Activated CD8-positive, alpha-beta T cell treated with anti-CD3 and anti-CD28 coated beads for 36 hours (primary cell): ENCODE measurements at regions not wholly inside any gene's neighbourhood (a gene's known extent, or its start where the extent isn't known, plus 50 kb on each side); places are given as distances from the start of the nearest gene placed in this dataset.

Source experiments
- ATAC-seq: fragments of 200-7000 bp; cut with Tn5 transposase; one replicate; pipeline ENCODE4 v1.10.0; 2021; ENCODE audit warnings: mild to moderate bottlenecking, moderate library complexity
- CTCF ChIA-PET: fragments of 350-600 bp; sonication (Branson Sonifier 250); formaldehyde crosslinking; loops from one replicate; lab custom pipeline; 2021; ENCODE audit warnings: antibody characterized with exemption; lab: Charles Lee
- POLR2A ChIA-PET: fragments of 350-600 bp; sonication (Branson Sonifier 250); formaldehyde crosslinking; loops from one replicate; lab custom pipeline; 2021; ENCODE audit warnings: antibody characterized with exemption; lab: Charles Lee
- DNase-seq: peaks from one replicate; pipeline ENCODE4 v3.0.0-alpha.2; 2020
- H3K27ac Mint-ChIP-seq: one replicate; pipeline ENCODE4 v1.8.0; 2021; ENCODE audit warnings: mild to moderate bottlenecking, mixed read lengths
- H3K27me3 Mint-ChIP-seq: one replicate; pipeline ENCODE4 v1.8.0; 2021; ENCODE audit warnings: mixed read lengths
- H3K36me3 Mint-ChIP-seq: one replicate; pipeline ENCODE4 v1.8.0; 2021; ENCODE audit warnings: low read depth, mixed read lengths
- H3K4me1 Mint-ChIP-seq: one replicate; pipeline ENCODE4 v1.8.0; 2021; ENCODE audit warnings: low read depth, mixed read lengths
- H3K4me3 Mint-ChIP-seq: one replicate; pipeline ENCODE4 v1.8.0; 2021; ENCODE audit warnings: mild to moderate bottlenecking, moderate library complexity, mixed read lengths
- H3K9me3 Mint-ChIP-seq: one replicate; pipeline ENCODE4 v1.8.0; 2021; ENCODE audit warnings: mixed read lengths
- CTCF ChIP-seq: fragments of 200-600 bp; IDR thresholded peaks from one replicate; pipeline ENCODE4 v1.8.0; 2022; ENCODE audit warnings: antibody characterized with exemption, mild to moderate bottlenecking
- intact Hi-C: fragments of 100-400 bp; cut with micrococcal nuclease; formaldehyde crosslinking; loops from one replicate; pipeline ENCODE4 v1.10.0; 2022

GRCh38 chr9:13459071-13459470, 179.6 kb upstream of the MPDZ start:
- ATAC-seq (no peak), DNase-seq (no peak)
- Mint-ChIP-seq H3K27ac (no peak overlapping the region), H3K36me3 (no peaks in the 10 kb centered on the region), H3K4me1 (no peaks in the 10 kb centered on the region), H3K27me3 (no peaks in the 10 kb centered on the region), H3K4me3 (no peak overlapping the region), H3K9me3 (no peaks in the 10 kb centered on the region)
- TF ChIP-seq CTCF, result no peak
- intact Hi-C loops, result no loop called here
- ChIA-PET POLR2A (no interaction called here), CTCF (no interaction called here)

DNA sequence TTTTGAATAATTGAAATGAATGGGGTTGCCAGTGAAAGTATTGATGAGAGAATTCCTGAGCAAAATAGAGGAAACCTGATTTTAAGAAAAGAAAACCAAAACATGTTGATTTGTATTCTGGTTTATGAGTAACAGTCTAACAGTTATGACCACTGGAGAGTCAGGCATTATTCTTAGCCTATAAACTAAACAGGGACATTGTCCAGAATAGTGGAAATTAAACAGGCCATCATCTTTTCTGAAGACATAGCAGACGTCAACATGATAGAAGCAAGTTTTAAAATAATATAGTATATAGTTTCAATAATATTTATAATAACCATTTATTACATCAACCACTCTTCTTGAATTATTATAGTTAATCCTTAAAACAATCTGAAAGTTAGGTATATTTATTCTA, 178.3 kb upstream of the MPDZ start:
- POLR2A ChIA-PET, result no interaction called here

GRCh38 chr9:13450723-13451122, 171.2 kb upstream of the MPDZ start:
- intact Hi-C loops, result no loop called here
- Mint-ChIP-seq H3K27ac (no peak overlapping the region), H3K4me1 (no peaks in the 10 kb centered on the region)

More for the DNA sequence above, 178.3 kb upstream of the MPDZ start:
- TF ChIP-seq CTCF, result no peak
- Mint-ChIP-seq H3K27me3 (no peaks in the 10 kb centered on the region), H3K4me1 (no peaks in the 10 kb centered on the region), H3K9me3 (no peaks in the 10 kb centered on the region), H3K27ac (no peak overlapping the region), H3K36me3 (no peaks in the 10 kb centered on the region), H3K4me3 (no peak overlapping the region)
- intact Hi-C loops, result no loop called here
- CTCF ChIA-PET, result no interaction called here
- no peak for ATAC-seq
- DNase-seq, result no peak

GRCh38 chr9:13448482-13448881, 169.0 kb upstream of the MPDZ start:
- no peak overlapping the region for H3K27ac Mint-ChIP-seq
- H3K9me3 Mint-ChIP-seq, result no peaks in the 10 kb centered on the region
- CTCF ChIA-PET, result no interaction called here
- no peak for ATAC-seq
- H3K4me1 Mint-ChIP-seq, result no peaks in the 10 kb centered on the region
- no peaks in the 10 kb centered on the region for H3K27me3 Mint-ChIP-seq
- DNase-seq, result no peak
- no peak for TF ChIP-seq CTCF
- intact Hi-C loops, result no loop called here
- POLR2A ChIA-PET, result no interaction called here
- H3K4me3 Mint-ChIP-seq, result no peak overlapping the region
- H3K36me3 Mint-ChIP-seq, result no peaks in the 10 kb centered on the region

More at GRCh38 chr9:13450723-13451122, 171.2 kb upstream of the MPDZ start:
- Mint-ChIP-seq H3K27me3 (no peaks in the 10 kb centered on the region), H3K4me3 (no peak overlapping the region), H3K9me3 (no peaks in the 10 kb centered on the region), H3K36me3 (no peaks in the 10 kb centered on the region)
- ChIA-PET CTCF (no interaction called here), POLR2A (no interaction called here)
- DNase-seq (no peak), ATAC-seq (no peak)
- no peak for TF ChIP-seq CTCF

GRCh38 chr9:13447843-13448422, 168.4 kb upstream of the MPDZ start:
- Mint-ChIP-seq H3K4me1 (no peaks in the 10 kb centered on the region), H3K27me3 (no peaks in the 10 kb centered on the region), H3K4me3 (no peak overlapping the region), H3K27ac (no peak overlapping the region), H3K36me3 (no peaks in the 10 kb centered on the region), H3K9me3 (no peaks in the 10 kb centered on the region)
- ATAC-seq (no peak), DNase-seq (no peak)
- intact Hi-C loops, result no loop called here
- ChIA-PET POLR2A (no interaction called here), CTCF (no interaction called here)
- TF ChIP-seq CTCF, result no peak
